Fibroblast of peridontal ligament (primary cell): ENCODE measurements at regions not wholly inside any gene's neighbourhood (a gene's known extent, or its start where the extent isn't known, plus 50 kb on each side); places are given as distances from the start of the nearest gene placed in this dataset.
"Not testable (repeated sequence)": the region's sequence is repeated elsewhere in the genome, so short reads cannot be mapped to it uniquely, and the experiment has no call there.

ENCODE experiments used
- DNase-seq: peaks from one replicate; pipeline ENCODE4 v3.0.0-alpha.2; 2010; ENCODE audit errors: extremely low read depth

GRCh38 chr5:67880876-67881275, 334.7 kb upstream of the PIK3R1 start:
- DNase-seq, result no peak

GRCh38 chr5:67880511-67880805, 335.1 kb upstream of the PIK3R1 start:
- no peak for DNase-seq

- no peak for DNase-seq
These were observed 335.7 kb upstream of the PIK3R1 start for GRCh38 chr5:67879620-67880510.

- no peak for DNase-seq
These were observed 336.6 kb upstream of the PIK3R1 start for GRCh38 chr5:67878933-67879332.

- DNase-seq, result no peak
These were observed 339.2 kb upstream of the PIK3R1 start for GRCh38 chr5:67876371-67876770.

GRCh38 chr5:67875601-67876000, 340.0 kb upstream of the PIK3R1 start:
- peak; percentile 33 for DNase-seq

GRCh38 chr5:67873935-67874334, 341.6 kb upstream of the PIK3R1 start:
- DNase-seq, result no peak

- DNase-seq, result no peak
These were observed 344.9 kb upstream of the PIK3R1 start for GRCh38 chr5:67870662-67871061.

- DNase-seq, result not testable (repeated sequence)
These were observed 351.2 kb upstream of the PIK3R1 start for GRCh38 chr5:67864335-67864734.

- DNase-seq, result no peak
These were observed 357.0 kb upstream of the PIK3R1 start for GRCh38 chr5:67858471-67859031.

- DNase-seq, result no peak
These were observed 358.1 kb upstream of the PIK3R1 start for GRCh38 chr5:67857502-67857901.

- DNase-seq, result no peak
These were observed 360.0 kb upstream of the PIK3R1 start for GRCh38 chr5:67855523-67855922.

- DNase-seq, result not testable (repeated sequence)
These were observed 364.6 kb upstream of the PIK3R1 start for GRCh38 chr5:67850906-67851305.

GRCh38 chr5:67844924-67845323, 370.6 kb upstream of the PIK3R1 start:
- no peak for DNase-seq

GRCh38 chr5:67842806-67843205, 372.8 kb upstream of the PIK3R1 start:
- peak; percentile 23 for DNase-seq

GRCh38 chr5:67837225-67837624, 378.3 kb upstream of the PIK3R1 start:
- not testable (repeated sequence) for DNase-seq

- DNase-seq, result not testable (repeated sequence)
These were observed 379.1 kb upstream of the PIK3R1 start for GRCh38 chr5:67836496-67836895.

- DNase-seq, result no peak
These were observed 384.5 kb upstream of the PIK3R1 start for GRCh38 chr5:67831048-67831447.

GRCh38 chr5:67827541-67827940, 388.0 kb upstream of the PIK3R1 start:
- DNase-seq, result no peak

- no peak for DNase-seq
These were observed 390.7 kb upstream of the PIK3R1 start for GRCh38 chr5:67824852-67825251.

- no peak for DNase-seq
These were observed 397.9 kb upstream of the PIK3R1 start for GRCh38 chr5:67817652-67818051.

GRCh38 chr5:67816456-67816855, 399.1 kb upstream of the PIK3R1 start:
- DNase-seq, result no peak
